Heart left ventricle (tissue), 16 donors: ENCODE measurements at regions not wholly inside any gene's neighbourhood (a gene's known extent, or its start where the extent isn't known, plus 50 kb on each side); places are given as distances from the start of the nearest gene placed in this dataset.

Experiments used
- ATAC-seq, 4 donors: fragments of 200-7000 bp; cut with Tn5 transposase; one replicate each; pipeline ENCODE4 v1.9.1; 2020 to 2022; ENCODE audit warnings: moderate library complexity in 4 of 4, mild to moderate bottlenecking in 3 of 4, moderate number of reproducible peaks in 1 of 4
- DNase-seq, 5 donors: peaks; one replicate each; pipeline ENCODE4 v3.0.0-alpha.2; 2020
- H3K27ac ChIP-seq, 12 donors: fragments of 200-600 bp; sonication (generic) in 4 of 12; one replicate each; pipeline versions ENCODE4 v1.5.0 to v1.8.0; 2016 to 2022; ENCODE audit warnings: mild to moderate bottlenecking in 2 of 12
- H3K27me3 ChIP-seq, 9 donors: fragments of 200-600 bp; sonication (generic) in 2 of 9; one replicate each; pipeline versions ENCODE4 v1.5.1 to v1.8.0; 2016 to 2022; ENCODE audit warnings: mild to moderate bottlenecking in 3 of 9
- H3K36me3 ChIP-seq, 9 donors: fragments of 200-600 bp; sonication (generic) in 2 of 9; one replicate each; pipeline versions ENCODE4 v1.5.0 to v1.8.0; 2018 to 2022; ENCODE audit warnings: mild to moderate bottlenecking in 2 of 9
- H3K4me1 ChIP-seq, 12 donors: fragments of 200-600 bp; sonication (generic) in 4 of 12; one replicate each; pipeline versions ENCODE4 v1.5.0 to v1.8.0; 2016 to 2022; ENCODE audit warnings: mild to moderate bottlenecking in 3 of 12
- H3K4me3 ChIP-seq, 12 donors: fragments of 200-600 bp; sonication (generic) in 4 of 12; one replicate each; pipeline versions ENCODE4 v1.5.0 to v1.8.0; 2017 to 2022; ENCODE audit warnings: mild to moderate bottlenecking in 9 of 12, moderate library complexity in 4 of 12
- H3K9me3 ChIP-seq, 12 donors: fragments of 200-600 bp; sonication (generic) in 4 of 12; one replicate each; pipeline versions ENCODE4 v1.5.0 to v1.8.0; 2016 to 2022; ENCODE audit warnings: mild to moderate bottlenecking in 1 of 12
- POLR2A ChIP-seq, 2 donors: fragments of 450-650 bp; IDR thresholded peaks; one replicate each; pipeline ENCODE4 v1.6.1; 2017; ENCODE audit warnings: antibody characterized with exemption in 2 of 2, mild to moderate bottlenecking in 2 of 2, moderate library complexity in 2 of 2
- WGBS, 4 donors: extraction: QIAGEN DNeasy Blood & Tissue Kit in 2 of 4; methylation state at CpG; one replicate each; pipeline versions ENCODE4 v1.1.5 to v1.1.7; 2013 to 2018; 5-methylcytosine and 5-hydroxymethylcytosine counted together
- intact Hi-C, 10 donors: fragments of 100-400 bp; cut with DNase I; formaldehyde crosslinking; loops; one replicate each; pipeline versions ENCODE4 v1.11.1 to v1.14.2; 2022
- TF ChIP-seq, protein P1 (sequence below), 12 donors: fragments of 200-600 bp; sonication (generic) in 4 of 12; IDR thresholded peaks; one replicate each; pipeline versions ENCODE4 v1.5.0 to v1.8.0; 2018 to 2022; ENCODE audit warnings: antibody characterized with exemption in 12 of 12, mild to moderate bottlenecking in 5 of 12
- donor health status: ischemic (EF 13 %, LVEDD 7.1; RV severe dilation, severe dysfunction).
- donor health status: healthy with polysubstance abuse.
- donor health status: DM: no; HTN: yes; CAD: no.
- donor health status: DM: no; HTN: no; CAD: no.
- donor health status: ischemic (EF 25% LVEDD 6.9; RV normal size, moderate dysfunction).
- donor health status: ischemic (EF 25% LVEDD 5.7; RV mildly dilated, moderate dysfunction).
- donor health status: healthy.
- donor health status: DM: yes; HTN: yes; CAD: no.
- donor health status: ischemic (EF 35%, LVEDD 5.7; RV mildly dilated, moderate dysfunction).
- donor health status: nonischemic (EF 11% LVEDD 7.7; RV severe dilation, severe dysfunction).
- donor health status: DM: yes; HTN: yes; CAD: no.
- donor health status: PGD.
- donor health status: ischemic (EF 29% LVEDD 5.4; RV normal size, mild dysfunction).
- donor health status: nonischemic (EF 23%, LVEDD 6.1; RV moderate dilation, normal function).

DNA sequence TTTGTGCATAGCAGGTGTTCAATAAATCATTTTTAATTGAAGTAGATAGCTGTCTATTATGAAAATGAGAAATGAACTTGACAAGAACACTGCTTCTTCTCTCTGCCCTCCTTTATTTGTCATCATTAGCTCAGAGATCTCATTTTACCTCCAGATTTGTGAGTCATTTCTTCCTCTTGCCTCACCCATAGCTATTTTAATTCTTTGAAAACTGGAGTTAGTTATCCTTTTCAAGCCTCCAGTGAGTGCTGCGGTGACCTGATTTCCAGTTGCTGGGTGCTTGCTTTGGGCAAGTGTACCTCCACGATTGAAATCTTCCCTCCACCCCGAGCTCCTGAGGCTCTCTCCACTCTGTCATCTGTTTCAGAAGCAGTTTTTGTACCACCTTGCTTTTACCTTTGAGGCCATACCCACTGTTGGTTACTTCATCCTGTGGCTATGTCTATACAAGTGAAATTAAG, 114.6 kb downstream of the NFKBIZ start:
- Histone ChIP-seq H3K4me3 (no peak overlapping the region), H3K9me3 (peaks cover 0 to 12% (median 0%) of the 10 kb centered on the region in 12 donors), H3K4me1 (no peaks in the 10 kb centered on the region), H3K36me3 (no peaks in the 10 kb centered on the region), H3K27me3 (no peaks in the 10 kb centered on the region), H3K27ac (peak overlapping the region in 1 of 12 donors; percentile 34)
- ATAC-seq (peak in 3 of 4 donors; percentile 24 to 68 (median 48)), DNase-seq (no peak)
- TF ChIP-seq, protein P1, sequence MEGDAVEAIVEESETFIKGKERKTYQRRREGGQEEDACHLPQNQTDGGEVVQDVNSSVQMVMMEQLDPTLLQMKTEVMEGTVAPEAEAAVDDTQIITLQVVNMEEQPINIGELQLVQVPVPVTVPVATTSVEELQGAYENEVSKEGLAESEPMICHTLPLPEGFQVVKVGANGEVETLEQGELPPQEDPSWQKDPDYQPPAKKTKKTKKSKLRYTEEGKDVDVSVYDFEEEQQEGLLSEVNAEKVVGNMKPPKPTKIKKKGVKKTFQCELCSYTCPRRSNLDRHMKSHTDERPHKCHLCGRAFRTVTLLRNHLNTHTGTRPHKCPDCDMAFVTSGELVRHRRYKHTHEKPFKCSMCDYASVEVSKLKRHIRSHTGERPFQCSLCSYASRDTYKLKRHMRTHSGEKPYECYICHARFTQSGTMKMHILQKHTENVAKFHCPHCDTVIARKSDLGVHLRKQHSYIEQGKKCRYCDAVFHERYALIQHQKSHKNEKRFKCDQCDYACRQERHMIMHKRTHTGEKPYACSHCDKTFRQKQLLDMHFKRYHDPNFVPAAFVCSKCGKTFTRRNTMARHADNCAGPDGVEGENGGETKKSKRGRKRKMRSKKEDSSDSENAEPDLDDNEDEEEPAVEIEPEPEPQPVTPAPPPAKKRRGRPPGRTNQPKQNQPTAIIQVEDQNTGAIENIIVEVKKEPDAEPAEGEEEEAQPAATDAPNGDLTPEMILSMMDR (IDR thresholded peaks at IDR 0.05): no peak
- TF ChIP-seq POLR2A (IDR thresholded peaks at IDR 0.05): no peak
- intact Hi-C loops: no loop called here
- WGBS, 4 donors: 77 to 87% (median 84%) methylated on average over 3 of the region's 3 CpGs

DNA sequence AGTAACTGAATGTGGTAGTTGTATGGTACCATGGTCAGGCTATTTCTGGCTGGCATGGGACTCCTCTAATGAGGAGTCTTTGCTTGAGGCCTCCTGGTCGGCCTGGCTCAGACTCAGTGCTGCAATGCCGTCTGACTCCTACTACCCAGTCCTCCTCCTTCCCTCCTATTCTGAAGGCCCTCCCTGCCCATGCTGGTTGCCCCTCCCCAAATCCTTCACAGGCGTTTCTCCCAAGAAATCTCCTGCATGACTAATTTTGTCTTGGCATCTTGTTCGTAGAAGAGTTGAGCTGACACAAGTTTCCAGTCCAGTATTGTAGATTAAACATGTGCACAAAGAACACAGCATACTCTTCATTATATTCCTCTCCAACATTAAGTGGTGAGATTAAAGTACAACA, 115.5 kb downstream of the NFKBIZ start:
- no peaks in the 10 kb centered on the region for H3K27me3 ChIP-seq
- intact Hi-C loops: no loop called here
- H3K9me3 ChIP-seq: peaks cover 0 to 12% (median 0%) of the 10 kb centered on the region in 12 donors
- H3K27ac ChIP-seq: peak overlapping the region in 1 of 12 donors; percentile 34
- WGBS, 4 donors: 66 to 77% (median 73%) methylated on average over 4 of the region's 4 CpGs
- DNase-seq (no peak), ATAC-seq (peak in 3 of 4 donors; percentile 37 to 58 (median 39))
- H3K36me3 ChIP-seq: no peaks in the 10 kb centered on the region
- no peak for TF ChIP-seq POLR2A (IDR thresholded peaks at IDR 0.05)
- TF ChIP-seq, protein P1 (IDR thresholded peaks at IDR 0.05): no peak
- no peaks in the 10 kb centered on the region for H3K4me1 ChIP-seq
- no peak overlapping the region for H3K4me3 ChIP-seq

DNA sequence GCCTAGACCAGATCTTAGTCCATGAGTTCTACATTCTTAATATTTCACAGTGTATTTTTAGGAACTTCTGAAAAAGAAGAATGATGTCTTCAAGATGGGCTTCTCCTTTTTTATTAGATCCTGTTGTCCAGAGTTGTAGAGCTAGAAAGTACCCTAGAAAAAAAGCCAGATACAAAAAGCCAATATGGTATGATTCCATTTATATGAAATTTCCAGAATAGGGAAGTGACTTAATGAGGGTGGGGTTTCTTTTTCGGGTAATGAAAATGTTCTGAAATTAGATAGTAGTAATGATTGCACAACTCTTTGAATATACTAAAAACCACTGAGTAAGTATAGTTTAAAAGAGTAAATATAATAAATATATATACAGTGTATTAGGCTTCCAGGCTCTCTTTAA, 116.9 kb downstream of the NFKBIZ start:
- H3K27ac ChIP-seq: no peak overlapping the region
- no peak overlapping the region for H3K4me3 ChIP-seq
- WGBS, 4 donors: 51 to 67% (median 56%) methylated on average over 1 of the region's 1 CpG
- TF ChIP-seq, protein P1 (IDR thresholded peaks at IDR 0.05): no peak
- TF ChIP-seq POLR2A (IDR thresholded peaks at IDR 0.05): no peak
- ATAC-seq (no peak), DNase-seq (no peak)
- peaks cover 0 to 4% (median 0%) of the 10 kb centered on the region in 12 donors for H3K9me3 ChIP-seq
- intact Hi-C loops: no loop called here
- H3K36me3 ChIP-seq: no peaks in the 10 kb centered on the region
- no peaks in the 10 kb centered on the region for H3K27me3 ChIP-seq
- H3K4me1 ChIP-seq: no peaks in the 10 kb centered on the region

DNA sequence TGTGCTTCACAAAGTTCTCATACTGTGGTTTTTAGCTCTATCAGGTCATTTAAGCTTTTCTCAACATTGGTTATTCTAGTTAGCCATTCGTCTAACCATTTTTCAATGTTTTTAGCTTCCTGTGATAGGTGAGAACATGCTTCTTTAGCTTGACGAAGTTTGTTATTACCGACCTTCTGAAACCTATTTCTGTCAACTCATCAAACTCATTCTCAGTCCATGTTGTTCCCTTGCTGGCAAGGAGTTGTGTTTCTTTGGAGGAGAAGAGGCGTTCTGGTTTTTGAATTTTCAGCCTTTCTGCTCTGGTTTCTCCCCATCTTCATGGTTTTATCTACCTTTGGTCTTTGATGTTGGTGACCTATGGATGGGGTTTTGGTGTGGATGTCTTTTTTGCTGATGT, 120.9 kb downstream of the NFKBIZ start:
- intact Hi-C loops: no loop called here
- no peak for DNase-seq
- Histone ChIP-seq H3K27ac (no peak overlapping the region), H3K4me3 (no peak overlapping the region), H3K4me1 (peaks cover 0 to 12% (median 0%) of the 10 kb centered on the region in 12 donors), H3K27me3 (no peaks in the 10 kb centered on the region), H3K9me3 (peaks cover 0 to 4% (median 0%) of the 10 kb centered on the region in 12 donors), H3K36me3 (no peaks in the 10 kb centered on the region)
- no peak for ATAC-seq
- 93 to 97% (median 95%) methylated on average over 4 of the region's 4 CpGs for WGBS, 4 donors
- no peak for TF ChIP-seq POLR2A (IDR thresholded peaks at IDR 0.05)
- TF ChIP-seq, protein P1 (IDR thresholded peaks at IDR 0.05): no peak
